Uterus (tissue), 3 donors: ENCODE measurements at regions not wholly inside any gene's neighbourhood (a gene's known extent, or its start where the extent isn't known, plus 50 kb on each side); places are given as distances from the start of the nearest gene placed in this dataset.

Source experiments
- DNase-seq, 2 donors: peaks; one replicate each; pipeline ENCODE4 v3.0.0-alpha.2; 2019 to 2020
- H3K27ac ChIP-seq, 2 donors: fragments of 200-600 bp; sonication (generic); 1 replicate in 1 of 2; 2 replicates in 1 of 2; pipeline ENCODE4 v1.5.1; 2016 to 2018
- H3K27me3 ChIP-seq, 2 donors: fragments of 200-600 bp; sonication (generic); one replicate each; pipeline ENCODE4 v1.5.1; 2018 to 2019; ENCODE audit warnings: control low read depth in 1 of 2
- H3K36me3 ChIP-seq, 2 donors: fragments of 200-600 bp; sonication (generic); one replicate each; pipeline ENCODE4 v1.5.1; 2019; ENCODE audit warnings: control low read depth in 1 of 2
- H3K4me1 ChIP-seq, 2 donors: fragments of 200-600 bp; sonication (generic); one replicate each; pipeline ENCODE4 v1.5.1; 2018 to 2019; ENCODE audit warnings: control low read depth in 1 of 2
- H3K4me3 ChIP-seq, 2 donors: fragments of 200-600 bp; sonication (generic); 1 replicate in 1 of 2; 2 replicates in 1 of 2; pipeline ENCODE4 v1.5.1; 2018 to 2019; ENCODE audit warnings: mild to moderate bottlenecking in 1 of 2
- H3K9me3 ChIP-seq, 2 donors: fragments of 200-600 bp; sonication (generic); one replicate each; pipeline ENCODE4 v1.5.1; 2019; ENCODE audit warnings: control low read depth in 1 of 2
- POLR2A ChIP-seq, 2 donors: fragments of 450-650 bp; IDR thresholded peaks; one replicate each; pipeline ENCODE4 v1.6.1; 2016; ENCODE audit warnings: antibody characterized with exemption in 2 of 2, mild to moderate bottlenecking in 1 of 2, moderate library complexity in 1 of 2
- intact Hi-C: fragments of 100-400 bp; cut with DNase I; formaldehyde crosslinking; loops from one replicate; pipeline ENCODE4 v1.15.1; 2023; ENCODE audit warnings: low total_unique reads
- TF ChIP-seq, protein P1 (sequence below), 4 experiments: fragments of 200-600 bp in 2 of 4; fragments of 450-650 bp in 2 of 4; sonication (generic) in 2 of 4; IDR thresholded peaks; one replicate each; pipeline ENCODE4 v1.5.1; 2016 to 2019; ENCODE audit warnings: antibody characterized with exemption in 4 of 4, mild to moderate bottlenecking in 2 of 4, moderate library complexity in 1 of 4
- donor health status: DM: yes; HTN: yes; CAD: no.

- Histone ChIP-seq H3K4me1 (no peaks in the 10 kb centered on the region), H3K4me3 (no peak overlapping the region), H3K27me3 (no peaks in the 10 kb centered on the region), H3K27ac (no peak overlapping the region), H3K36me3 (no peaks in the 10 kb centered on the region), H3K9me3 (no peaks in the 10 kb centered on the region)
- intact Hi-C loops: no loop called here
- TF ChIP-seq, protein P1, sequence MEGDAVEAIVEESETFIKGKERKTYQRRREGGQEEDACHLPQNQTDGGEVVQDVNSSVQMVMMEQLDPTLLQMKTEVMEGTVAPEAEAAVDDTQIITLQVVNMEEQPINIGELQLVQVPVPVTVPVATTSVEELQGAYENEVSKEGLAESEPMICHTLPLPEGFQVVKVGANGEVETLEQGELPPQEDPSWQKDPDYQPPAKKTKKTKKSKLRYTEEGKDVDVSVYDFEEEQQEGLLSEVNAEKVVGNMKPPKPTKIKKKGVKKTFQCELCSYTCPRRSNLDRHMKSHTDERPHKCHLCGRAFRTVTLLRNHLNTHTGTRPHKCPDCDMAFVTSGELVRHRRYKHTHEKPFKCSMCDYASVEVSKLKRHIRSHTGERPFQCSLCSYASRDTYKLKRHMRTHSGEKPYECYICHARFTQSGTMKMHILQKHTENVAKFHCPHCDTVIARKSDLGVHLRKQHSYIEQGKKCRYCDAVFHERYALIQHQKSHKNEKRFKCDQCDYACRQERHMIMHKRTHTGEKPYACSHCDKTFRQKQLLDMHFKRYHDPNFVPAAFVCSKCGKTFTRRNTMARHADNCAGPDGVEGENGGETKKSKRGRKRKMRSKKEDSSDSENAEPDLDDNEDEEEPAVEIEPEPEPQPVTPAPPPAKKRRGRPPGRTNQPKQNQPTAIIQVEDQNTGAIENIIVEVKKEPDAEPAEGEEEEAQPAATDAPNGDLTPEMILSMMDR (IDR thresholded peaks at IDR 0.05): no peak
- no peak for TF ChIP-seq POLR2A (IDR thresholded peaks at IDR 0.05)
- no peak for DNase-seq
Measured at GRCh38 chr10:64859911-64860310, 1338.7 kb downstream of the REEP3 start.

DNA sequence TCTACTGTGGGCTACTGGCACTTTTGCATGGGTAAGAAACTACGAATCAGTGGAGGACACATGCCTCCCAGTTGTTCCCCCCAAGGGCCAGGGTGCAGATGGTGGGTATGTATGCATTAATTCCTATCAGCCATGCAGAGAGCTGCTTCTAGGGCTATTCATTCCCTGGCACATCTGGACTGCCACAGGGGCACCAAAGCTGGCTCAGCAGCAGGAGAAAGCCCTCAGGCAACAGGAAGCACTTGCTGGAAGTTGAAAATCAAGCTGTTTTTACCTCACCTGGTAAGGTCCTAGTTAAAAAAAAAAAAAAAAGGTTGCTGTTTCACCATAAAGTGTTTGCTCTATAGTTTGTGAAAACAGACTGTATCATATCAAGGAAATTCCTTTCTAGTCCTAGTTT is 1342.6 kb downstream of the REEP3 start:
- H3K27ac ChIP-seq: no peak overlapping the region
- no peaks in the 10 kb centered on the region for H3K9me3 ChIP-seq
- no peaks in the 10 kb centered on the region for H3K4me1 ChIP-seq
- intact Hi-C loops: no loop called here
- DNase-seq: no peak
- H3K36me3 ChIP-seq: no peaks in the 10 kb centered on the region
- TF ChIP-seq POLR2A (IDR thresholded peaks at IDR 0.05): no peak
- TF ChIP-seq, protein P1 (IDR thresholded peaks at IDR 0.05): no peak
- no peak overlapping the region for H3K4me3 ChIP-seq
- H3K27me3 ChIP-seq: no peaks in the 10 kb centered on the region

DNA sequence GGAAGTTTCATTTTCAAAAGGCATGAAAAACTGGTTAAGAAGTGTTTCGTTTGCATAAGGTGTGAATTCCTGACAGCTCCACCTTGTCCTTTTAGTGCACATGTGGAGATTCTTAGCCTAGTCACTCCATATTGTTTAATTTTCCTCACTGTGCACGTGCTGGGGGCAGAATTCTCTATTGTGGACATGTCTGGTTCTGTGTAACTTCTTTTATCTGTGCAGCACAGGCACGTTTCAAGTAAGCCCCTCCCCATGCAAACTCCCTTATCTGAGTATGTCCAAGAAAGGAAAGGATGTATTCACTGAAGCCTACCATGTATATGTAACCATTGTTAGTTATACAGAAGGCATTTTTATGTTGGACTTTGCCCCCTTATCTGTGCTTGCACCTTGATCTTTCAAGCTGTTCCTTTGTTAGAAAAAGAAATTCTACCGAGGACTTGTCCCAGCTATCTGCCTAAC is 1346.3 kb downstream of the REEP3 start:
- Histone ChIP-seq H3K36me3 (no peaks in the 10 kb centered on the region), H3K4me3 (no peak overlapping the region), H3K27ac (no peak overlapping the region), H3K9me3 (no peaks in the 10 kb centered on the region), H3K27me3 (no peaks in the 10 kb centered on the region), H3K4me1 (no peaks in the 10 kb centered on the region)
- intact Hi-C loops: no loop called here
- TF ChIP-seq POLR2A (IDR thresholded peaks at IDR 0.05): no peak
- TF ChIP-seq, protein P1 (IDR thresholded peaks at IDR 0.05): no peak
- DNase-seq: no peak

- H3K36me3 ChIP-seq: no peaks in the 10 kb centered on the region
- H3K27ac ChIP-seq: no peak overlapping the region
- H3K4me3 ChIP-seq: no peak overlapping the region
- H3K9me3 ChIP-seq: no peaks in the 10 kb centered on the region
- DNase-seq: no peak
- no peaks in the 10 kb centered on the region for H3K27me3 ChIP-seq
- TF ChIP-seq, protein P1 (IDR thresholded peaks at IDR 0.05): no peak
- TF ChIP-seq POLR2A (IDR thresholded peaks at IDR 0.05): no peak
- no peaks in the 10 kb centered on the region for H3K4me1 ChIP-seq
- intact Hi-C loops: no loop called here
Measured at GRCh38 chr10:64873088-64873487, 1351.9 kb downstream of the REEP3 start.

- intact Hi-C loops: no loop called here
- no peak for DNase-seq
- Histone ChIP-seq H3K27me3 (no peaks in the 10 kb centered on the region), H3K4me1 (no peaks in the 10 kb centered on the region), H3K27ac (no peak overlapping the region), H3K4me3 (no peak overlapping the region), H3K36me3 (no peaks in the 10 kb centered on the region), H3K9me3 (no peaks in the 10 kb centered on the region)
- TF ChIP-seq, protein P1 (IDR thresholded peaks at IDR 0.05): no peak
- no peak for TF ChIP-seq POLR2A (IDR thresholded peaks at IDR 0.05)
Measured at GRCh38 chr10:64873959-64874358, 1352.8 kb downstream of the REEP3 start.
